ENCODE measurements at regions not wholly inside any gene's neighbourhood (a gene's known extent, or its start where the extent isn't known, plus 50 kb on each side); places are given as distances from the start of the nearest gene placed in this dataset.

DNA sequence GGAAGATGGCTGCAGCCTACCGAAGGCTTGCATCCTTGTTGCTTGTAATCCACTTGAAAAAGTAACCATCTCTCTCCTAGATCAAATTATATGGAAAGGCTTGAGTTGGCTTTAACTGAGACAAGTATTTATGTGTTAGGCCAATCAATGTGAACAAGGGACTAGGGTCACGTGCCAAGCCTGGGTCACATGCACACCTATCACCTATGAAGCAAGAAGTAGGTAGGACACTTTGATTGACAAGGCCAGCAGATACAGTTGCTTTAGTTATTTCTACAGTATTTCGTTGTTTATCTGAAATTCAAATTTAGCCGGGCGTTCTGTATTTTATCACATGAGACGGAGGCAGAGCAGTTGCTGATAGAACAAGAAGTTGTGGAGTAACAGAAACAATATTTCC is 212.3 kb upstream of the OTX2 start:
- TF ChIP-seq CTCF (IDR thresholded peaks at IDR 0.05) = no peak
- no peak for TF ChIP-seq EZH2phosphoT487 (IDR thresholded peaks at IDR 0.05)
- TF ChIP-seq EZH2 (IDR thresholded peaks at IDR 0.05) = no peak
- no peak for DNase-seq (ENCODE audit: low spot score)
- Histone ChIP-seq H3K9me3 (ENCODE audit: low read depth) (no peaks in the 10 kb centered on the region), H3K9ac (no peak overlapping the region), H2AFZ (replicated peaks) (no peak overlapping the region), H3K4me1 (peaks cover 23% of the 10 kb centered on the region), H3K79me2 (ENCODE audit: low read depth) (no peaks in the 10 kb centered on the region), H3F3A (ENCODE audit: low read depth) (peaks cover 18% of the 10 kb centered on the region), H3K27ac (no peak overlapping the region), H3K36me3 (no peaks in the 10 kb centered on the region), H3K27me3 (no peaks in the 10 kb centered on the region), H4K20me1 (ENCODE audit: low read depth) (no peaks in the 10 kb centered on the region), H3K4me2 (no peak overlapping the region), H3K4me3 (no peak overlapping the region)
- H3K27ac Mint-ChIP-seq = no peak overlapping the region
- no peaks in the 10 kb centered on the region for H3K4me1 Mint-ChIP-seq
- H3K9me3 Mint-ChIP-seq = peaks cover 8% of the 10 kb centered on the region
- no peaks in the 10 kb centered on the region for H3K36me3 Mint-ChIP-seq
- peaks cover 2% of the 10 kb centered on the region for H3K27me3 Mint-ChIP-seq (ENCODE audit: insufficient read depth, low read depth)
- H3K4me3 Mint-ChIP-seq = no peak overlapping the region

DNA sequence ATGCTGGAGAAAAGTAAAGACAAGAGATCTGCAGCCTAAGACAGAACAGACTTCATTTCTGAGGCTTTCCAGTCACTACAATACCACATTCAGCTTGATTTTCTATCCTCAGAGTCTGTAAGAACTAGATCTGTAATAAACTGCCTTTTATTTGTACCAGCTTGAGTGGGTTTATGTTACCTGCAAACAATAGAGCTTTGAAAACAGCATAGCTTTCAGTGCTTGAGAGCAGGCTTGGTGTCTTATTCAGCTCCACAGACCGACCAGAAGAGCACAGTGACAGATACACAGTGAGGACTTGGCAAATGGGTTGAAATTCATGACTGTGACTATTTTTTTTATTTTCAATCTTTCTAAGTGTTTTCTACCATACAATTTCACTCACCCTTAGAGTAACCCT is 207.8 kb upstream of the OTX2 start:
- Histone ChIP-seq H3K4me1 (peaks cover 23% of the 10 kb centered on the region), H2AFZ (replicated peaks) (no peak overlapping the region), H3K79me2 (ENCODE audit: low read depth) (no peaks in the 10 kb centered on the region), H3K4me2 (no peak overlapping the region), H3K27ac (no peak overlapping the region), H3K9ac (no peak overlapping the region), H3K4me3 (no peak overlapping the region), H4K20me1 (ENCODE audit: low read depth) (no peaks in the 10 kb centered on the region), H3K36me3 (peaks cover 2% of the 10 kb centered on the region), H3F3A (ENCODE audit: low read depth) (peaks cover 18% of the 10 kb centered on the region), H3K27me3 (no peaks in the 10 kb centered on the region), H3K9me3 (ENCODE audit: low read depth) (peaks cover 11% of the 10 kb centered on the region)
- Mint-ChIP-seq H3K4me1 (no peaks in the 10 kb centered on the region), H3K9me3 (peaks cover 5% of the 10 kb centered on the region), H3K36me3 (no peaks in the 10 kb centered on the region), H3K27ac (no peak overlapping the region), H3K4me3 (no peak overlapping the region), H3K27me3 (ENCODE audit: insufficient read depth, low read depth) (peaks cover 5% of the 10 kb centered on the region)
- DNase-seq (ENCODE audit: low spot score) = peak; percentile 29
- TF ChIP-seq EZH2phosphoT487 (IDR thresholded peaks at IDR 0.05) = no peak
- TF ChIP-seq CTCF (IDR thresholded peaks at IDR 0.05) = no peak
- no peak for TF ChIP-seq EZH2 (IDR thresholded peaks at IDR 0.05)

GRCh38 chr14:57013987-57014386 is 203.7 kb upstream of the OTX2 start:
- no peak for DNase-seq (ENCODE audit: low spot score)
- Histone ChIP-seq H3K4me1 (peaks cover 21% of the 10 kb centered on the region), H3K36me3 (peaks cover 15% of the 10 kb centered on the region), H3K79me2 (ENCODE audit: low read depth) (no peaks in the 10 kb centered on the region), H3K4me2 (no peak overlapping the region), H3K27ac (no peak overlapping the region), H3K9me3 (ENCODE audit: low read depth) (peaks cover 26% of the 10 kb centered on the region), H3K4me3 (no peak overlapping the region), H3K9ac (no peak overlapping the region), H3K27me3 (no peaks in the 10 kb centered on the region), H3F3A (ENCODE audit: low read depth) (peaks cover 15% of the 10 kb centered on the region), H4K20me1 (ENCODE audit: low read depth) (no peaks in the 10 kb centered on the region), H2AFZ (replicated peaks) (no peak overlapping the region)
- Mint-ChIP-seq H3K27ac (no peak overlapping the region), H3K36me3 (no peaks in the 10 kb centered on the region), H3K4me3 (no peak overlapping the region), H3K9me3 (peaks cover 12% of the 10 kb centered on the region), H3K4me1 (peaks cover 12% of the 10 kb centered on the region), H3K27me3 (ENCODE audit: insufficient read depth, low read depth) (peaks cover 5% of the 10 kb centered on the region)
- no peak for TF ChIP-seq EZH2 (IDR thresholded peaks at IDR 0.05)
- no peak for TF ChIP-seq CTCF (IDR thresholded peaks at IDR 0.05)
- TF ChIP-seq EZH2phosphoT487 (IDR thresholded peaks at IDR 0.05) = no peak

Data from neural progenitor cell (in vitro differentiated cells).